ENCODE measurements at regions not wholly inside any gene's neighbourhood (a gene's known extent, or its start where the extent isn't known, plus 50 kb on each side); places are given as distances from the start of the nearest gene placed in this dataset.

- no TSS peak for BruUV-seq (replicated peaks)
Measured at GRCh38 chr17:13129356-13129755, 111.5 kb upstream of the ELAC2 start.

GRCh38 chr17:13128676-13129075 is 110.8 kb upstream of the ELAC2 start:
- dilution Hi-C loops (cut with MboI; ENCODE audit: extremely low pct_ligation_motif_present, low sequenced_read_pairs) (no loop called here), intact Hi-C loops (cut with micrococcal nuclease) (no loop called here)
- BruUV-seq (replicated peaks): no TSS peak
- ChIA-PET POLR2A (no interaction called here), CTCF (no interaction called here)
- Histone ChIP-seq H4K20me1 (replicated peaks; ENCODE audit: control insufficient read depth, extremely low read depth, insufficient read depth, low read length) (no peaks in the 10 kb centered on the region), H3K4me3 (replicated peaks in 1 of 3; ENCODE audit: insufficient read depth in 1 of 3, low read depth in 1 of 3, low read length in 3 of 3) (no peak overlapping the region), H3K36me3 (ENCODE audit: control insufficient read depth in 2 of 2, extremely low read depth in 1 of 2, insufficient read depth in 2 of 2, low read length in 2 of 2) (no peaks in the 10 kb centered on the region), H2AFZ (ENCODE audit: low read depth, low read length) (no peak overlapping the region), H3K79me2 (ENCODE audit: control insufficient read depth, insufficient read depth, low read length) (no peaks in the 10 kb centered on the region), H3K9me3 (replicated peaks; ENCODE audit: control insufficient read depth, insufficient read depth, low read length) (peaks cover 4% of the 10 kb centered on the region), H3K9me1 (replicated peaks; ENCODE audit: control insufficient read depth, extremely low read depth, insufficient read depth, low read length) (no peaks in the 10 kb centered on the region), H3K4me2 (ENCODE audit: insufficient read depth, low read length) (no peak overlapping the region), H3K9ac (replicated peaks; ENCODE audit: extremely low read depth, insufficient read depth, low read length) (no peak overlapping the region), H3K27ac (ENCODE audit: insufficient read depth, low read depth, low read length) (no peak overlapping the region), H3K4me1 (ENCODE audit: control insufficient read depth, extremely low read depth, insufficient read depth, low read length) (no peaks in the 10 kb centered on the region), H3K27me3 (ENCODE audit: control insufficient read depth in 2 of 2, insufficient read depth in 2 of 2, low read length in 2 of 2) (no peaks in the 10 kb centered on the region)
- DNase-seq (ENCODE audit: low read depth, low spot score) (no peak), FAIRE-seq (no peak)
- TF ChIP-seq FOS (IDR thresholded peaks at IDR 0.05; ENCODE audit: borderline replicate concordance, insufficient read depth, low read length) (no peak), GATA2 (IDR thresholded peaks at IDR 0.05; ENCODE audit: insufficient read depth, insufficient read length, low read depth, low read length) (no peak), JUN (IDR thresholded peaks at IDR 0.05; ENCODE audit: borderline replicate concordance, insufficient read depth, insufficient read length, low read depth) (no peak), EZH2 (IDR thresholded peaks at IDR 0.05; ENCODE audit: borderline replicate concordance, low read depth, low read length, severe bottlenecking) (no peak), POLR2A (IDR thresholded peaks at IDR 0.05; ENCODE audit: low read depth, low read length) (no peak), CTCF (IDR thresholded peaks at IDR 0.05; ENCODE audit: extremely low read depth in 1 of 2, insufficient read depth in 1 of 2, low read depth in 1 of 2, low read length in 2 of 2) (no peak), MAX (IDR thresholded peaks at IDR 0.05; ENCODE audit: insufficient read depth, insufficient read length) (no peak), MYC (IDR thresholded peaks at IDR 0.05; ENCODE audit: low read depth, low read length) (no peak), POLR2AphosphoS5 (IDR thresholded peaks at IDR 0.05; ENCODE audit: insufficient read depth, low read depth, low read length) (no peak)

More at GRCh38 chr17:13129356-13129755, 111.5 kb upstream of the ELAC2 start:
- CTCF ChIA-PET: no interaction called here
- Histone ChIP-seq H3K9ac (replicated peaks; ENCODE audit: extremely low read depth, insufficient read depth, low read length) (no peak overlapping the region), H2AFZ (ENCODE audit: low read depth, low read length) (no peak overlapping the region), H3K4me1 (ENCODE audit: control insufficient read depth, extremely low read depth, insufficient read depth, low read length) (no peaks in the 10 kb centered on the region), H3K9me1 (replicated peaks; ENCODE audit: control insufficient read depth, extremely low read depth, insufficient read depth, low read length) (no peaks in the 10 kb centered on the region), H3K4me3 (replicated peaks in 1 of 3; ENCODE audit: insufficient read depth in 1 of 3, low read depth in 1 of 3, low read length in 3 of 3) (no peak overlapping the region), H3K27ac (ENCODE audit: insufficient read depth, low read depth, low read length) (no peak overlapping the region), H4K20me1 (replicated peaks; ENCODE audit: control insufficient read depth, extremely low read depth, insufficient read depth, low read length) (no peaks in the 10 kb centered on the region), H3K4me2 (ENCODE audit: insufficient read depth, low read length) (no peak overlapping the region), H3K79me2 (ENCODE audit: control insufficient read depth, insufficient read depth, low read length) (no peaks in the 10 kb centered on the region), H3K27me3 (ENCODE audit: control insufficient read depth in 2 of 2, insufficient read depth in 2 of 2, low read length in 2 of 2) (no peaks in the 10 kb centered on the region), H3K9me3 (replicated peaks; ENCODE audit: control insufficient read depth, insufficient read depth, low read length) (peaks cover 4% of the 10 kb centered on the region), H3K36me3 (ENCODE audit: control insufficient read depth in 2 of 2, extremely low read depth in 1 of 2, insufficient read depth in 2 of 2, low read length in 2 of 2) (no peaks in the 10 kb centered on the region)
- FAIRE-seq (no peak), DNase-seq (ENCODE audit: low read depth, low spot score) (no peak)
- intact Hi-C loops (cut with micrococcal nuclease) (no loop called here), dilution Hi-C loops (cut with MboI; ENCODE audit: extremely low pct_ligation_motif_present, low sequenced_read_pairs) (no loop called here)
- POLR2A ChIA-PET: interaction anchor here (0.6 kb wide), 1 partner anchor 1178 kb away, joined by 3 read pairs; no protein-coding TSS in a partner anchor
- TF ChIP-seq POLR2A (IDR thresholded peaks at IDR 0.05; ENCODE audit: low read depth, low read length) (no peak), MYC (IDR thresholded peaks at IDR 0.05; ENCODE audit: low read depth, low read length) (no peak), EZH2 (IDR thresholded peaks at IDR 0.05; ENCODE audit: borderline replicate concordance, low read depth, low read length, severe bottlenecking) (no peak), CTCF (IDR thresholded peaks at IDR 0.05; ENCODE audit: extremely low read depth in 1 of 2, insufficient read depth in 1 of 2, low read depth in 1 of 2, low read length in 2 of 2) (no peak)

Measured in endothelial cell of umbilical vein (primary cell).